ENCODE measurements at regions not wholly inside any gene's neighbourhood (a gene's known extent, or its start where the extent isn't known, plus 50 kb on each side); places are given as distances from the start of the nearest gene placed in this dataset.

DNA sequence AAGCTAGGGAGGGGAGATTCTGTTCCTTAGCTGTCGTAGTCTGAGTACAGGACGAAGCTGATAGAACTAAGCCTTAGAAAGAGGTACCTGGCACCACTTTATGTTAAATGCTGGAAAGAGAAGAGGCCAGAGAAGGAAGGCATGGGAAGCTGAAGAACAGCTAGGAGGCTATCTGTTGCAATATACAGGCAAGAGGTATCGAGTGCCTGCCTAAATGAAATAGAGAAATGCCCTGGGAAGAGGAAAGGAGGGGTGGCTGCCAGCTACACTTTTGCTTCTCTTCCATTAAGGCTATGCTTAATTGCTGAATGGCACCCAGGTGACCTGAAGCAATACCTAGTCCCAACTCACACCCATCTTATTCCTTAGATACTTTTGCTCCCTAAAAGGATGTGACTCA is 380.4 kb upstream of the FGF13 start:
- no peak for ATAC-seq
- Histone ChIP-seq H3K79me2 (ENCODE audit: control insufficient read depth, insufficient read depth, low read length) (no peaks in the 10 kb centered on the region), H3K4me3 (no peak overlapping the region), H3K4me2 (ENCODE audit: insufficient read depth, low read length) (no peak overlapping the region), H3K9ac (ENCODE audit: insufficient read depth in 1 of 2, low read depth in 2 of 2, low read length in 2 of 2) (no peak overlapping the region), H4K20me1 (replicated peaks; ENCODE audit: control insufficient read depth, insufficient read depth, low read length) (no peaks in the 10 kb centered on the region), H2AFZ (ENCODE audit: low read depth, low read length) (no peak overlapping the region), H3K27ac (ENCODE audit: extremely low read depth, low read depth, low read length) (no peak overlapping the region), H3K4me1 (replicated peaks in 1 of 2; ENCODE audit: control insufficient read depth in 2 of 2, insufficient read depth in 2 of 2, low read length in 2 of 2) (no peaks in the 10 kb centered on the region), H3K36me3 (ENCODE audit: control insufficient read depth, insufficient read depth, low read length) (no peaks in the 10 kb centered on the region), H3K27me3 (ENCODE audit: control insufficient read depth in 2 of 2, insufficient read depth in 2 of 2, low read length in 2 of 2) (no peaks in the 10 kb centered on the region), H3K9me3 (replicated peaks; ENCODE audit: control insufficient read depth, insufficient read depth, low read depth, low read length) (no peaks in the 10 kb centered on the region), H3K9me1 (ENCODE audit: control insufficient read depth, insufficient read depth, low read length) (no peaks in the 10 kb centered on the region)
- in situ Hi-C loops (cut with MboI), result no loop called here
- BruUV-seq (replicated peaks), result no TSS peak
- ChIA-PET CTCF (ENCODE audit: low intra/inter-chr PET ratio) (no interaction called here), POLR2A (no interaction called here)
- FAIRE-seq, result no peak
- intact Hi-C loops (cut with micrococcal nuclease), result no loop called here
- 7% methylated on average over 2 of the region's 3 CpGs for WGBS (ENCODE audit: insufficient coverage, low coverage, missing lambda C conversion rate)
- no peak for DNase-seq (ENCODE audit: extremely low read depth in 1 of 4, low spot score in 3 of 4)
- TF ChIP-seq OTX1 (CRISPR knock-in tag; IDR thresholded peaks at IDR 0.05), result no peak
- no peak for TF ChIP-seq SMARCE1 (IDR thresholded peaks at IDR 0.05)
- TF ChIP-seq THAP7 (CRISPR knock-in tag; IDR thresholded peaks at IDR 0.05), result no peak
- TF ChIP-seq GTF3C2 (IDR thresholded peaks at IDR 0.05; ENCODE audit: borderline replicate concordance, extremely low read depth, insufficient read length), result no peak
- no peak for TF ChIP-seq GATAD2B (IDR thresholded peaks at IDR 0.05; ENCODE audit: borderline replicate concordance)
- no peak for TF ChIP-seq FOXA1 (IDR thresholded peaks at IDR 0.05; ENCODE audit: borderline replicate concordance)
- TF ChIP-seq ZBTB1 (CRISPR knock-in tag; IDR thresholded peaks at IDR 0.05; ENCODE audit: borderline replicate concordance, low read depth), result no peak
- no peak for TF ChIP-seq PURB (CRISPR knock-in tag; IDR thresholded peaks at IDR 0.05; ENCODE audit: low read depth)
- TF ChIP-seq MITF (IDR thresholded peaks at IDR 0.05), result no peak
